ENCODE measurements at regions not wholly inside any gene's neighbourhood (a gene's known extent, or its start where the extent isn't known, plus 50 kb on each side); places are given as distances from the start of the nearest gene placed in this dataset.
"Not testable (repeated sequence)": the region's sequence is repeated elsewhere in the genome, so short reads cannot be mapped to it uniquely, and the experiment has no call there.

- peaks cover 10% of the 10 kb centered on the region for H3K27me3 Mint-ChIP-seq
- no peak overlapping the region for H3K27ac Mint-ChIP-seq
- ATAC-seq (ENCODE audit: low read depth) (no peak), DNase-seq (no peak)
- no peak overlapping the region for H3K4me3 Mint-ChIP-seq
- H3K9me3 Mint-ChIP-seq = peaks cover 3% of the 10 kb centered on the region
- no peaks in the 10 kb centered on the region for H3K36me3 Mint-ChIP-seq
- no peaks in the 10 kb centered on the region for H3K4me1 Mint-ChIP-seq
- POLR2A ChIA-PET = no interaction called here
Measured at GRCh38 chr6:168171673-168172353, 92.8 kb upstream of the FRMD1 start.

- no peak for DNase-seq
- no peak overlapping the region for H3K27ac Mint-ChIP-seq
Measured at GRCh38 chr6:168170841-168171601, 92.0 kb upstream of the FRMD1 start.

GRCh38 chr6:168169624-168170023 is 90.6 kb upstream of the FRMD1 start:
- H3K36me3 Mint-ChIP-seq = no peaks in the 10 kb centered on the region
- POLR2A ChIA-PET = no interaction called here
- no peaks in the 10 kb centered on the region for H3K4me1 Mint-ChIP-seq
- DNase-seq (no peak), ATAC-seq (ENCODE audit: low read depth) (no peak)
- peaks cover 5% of the 10 kb centered on the region for H3K27me3 Mint-ChIP-seq
- no peak overlapping the region for H3K27ac Mint-ChIP-seq
- H3K4me3 Mint-ChIP-seq = no peak overlapping the region
- peaks cover 5% of the 10 kb centered on the region for H3K9me3 Mint-ChIP-seq

More at GRCh38 chr6:168170841-168171601, 92.0 kb upstream of the FRMD1 start:
- no peak for ATAC-seq (ENCODE audit: low read depth)
- POLR2A ChIA-PET = no interaction called here
- peaks cover 10% of the 10 kb centered on the region for H3K27me3 Mint-ChIP-seq
- H3K4me1 Mint-ChIP-seq = no peaks in the 10 kb centered on the region
- no peaks in the 10 kb centered on the region for H3K36me3 Mint-ChIP-seq
- H3K4me3 Mint-ChIP-seq = no peak overlapping the region
- peaks cover 5% of the 10 kb centered on the region for H3K9me3 Mint-ChIP-seq

GRCh38 chr6:168168936-168169335 is 89.9 kb upstream of the FRMD1 start:
- H3K4me3 Mint-ChIP-seq; H3K27ac Mint-ChIP-seq; DNase-seq; POLR2A ChIA-PET; H3K4me1 Mint-ChIP-seq; H3K36me3 Mint-ChIP-seq; H3K27me3 Mint-ChIP-seq; H3K9me3 Mint-ChIP-seq; ATAC-seq (ENCODE audit: low read depth): not testable (repeated sequence)

- H3K27ac Mint-ChIP-seq; ATAC-seq (ENCODE audit: low read depth); POLR2A ChIA-PET; H3K27me3 Mint-ChIP-seq; H3K9me3 Mint-ChIP-seq; H3K4me1 Mint-ChIP-seq; H3K36me3 Mint-ChIP-seq; H3K4me3 Mint-ChIP-seq; DNase-seq: not testable (repeated sequence)
Measured at GRCh38 chr6:168168330-168168729, 89.3 kb upstream of the FRMD1 start.

GRCh38 chr6:168167431-168168315 is 88.7 kb upstream of the FRMD1 start:
- Mint-ChIP-seq H3K27me3 (no peaks in the 10 kb centered on the region), H3K36me3 (no peaks in the 10 kb centered on the region), H3K4me3 (no peak overlapping the region), H3K4me1 (no peaks in the 10 kb centered on the region), H3K27ac (no peak overlapping the region), H3K9me3 (peaks cover 5% of the 10 kb centered on the region)
- no peak for DNase-seq
- no peak for ATAC-seq (ENCODE audit: low read depth)
- POLR2A ChIA-PET = no interaction called here

- Mint-ChIP-seq H3K4me1 (no peaks in the 10 kb centered on the region), H3K36me3 (no peaks in the 10 kb centered on the region), H3K9me3 (peaks cover 5% of the 10 kb centered on the region), H3K4me3 (no peak overlapping the region), H3K27ac (no peak overlapping the region), H3K27me3 (no peaks in the 10 kb centered on the region)
- ATAC-seq (ENCODE audit: low read depth) = no peak
- no peak for DNase-seq
- POLR2A ChIA-PET = no interaction called here
Measured at GRCh38 chr6:168166627-168167026, 87.6 kb upstream of the FRMD1 start.

- POLR2A ChIA-PET = no interaction called here
- H3K36me3 Mint-ChIP-seq = no peaks in the 10 kb centered on the region
- H3K9me3 Mint-ChIP-seq = peaks cover 5% of the 10 kb centered on the region
- H3K27me3 Mint-ChIP-seq = no peaks in the 10 kb centered on the region
- ATAC-seq (ENCODE audit: low read depth) (no peak), DNase-seq (no peak)
- H3K4me3 Mint-ChIP-seq = no peak overlapping the region
- no peaks in the 10 kb centered on the region for H3K4me1 Mint-ChIP-seq
- no peak overlapping the region for H3K27ac Mint-ChIP-seq
Measured at GRCh38 chr6:168165891-168166290, 86.9 kb upstream of the FRMD1 start.

- POLR2A ChIA-PET = no interaction called here
- no peaks in the 10 kb centered on the region for H3K4me1 Mint-ChIP-seq
- no peak overlapping the region for H3K27ac Mint-ChIP-seq
- no peaks in the 10 kb centered on the region for H3K27me3 Mint-ChIP-seq
- no peak overlapping the region for H3K4me3 Mint-ChIP-seq
- ATAC-seq (ENCODE audit: low read depth) = no peak
- no peak for DNase-seq
- peaks cover 5% of the 10 kb centered on the region for H3K9me3 Mint-ChIP-seq
- H3K36me3 Mint-ChIP-seq = no peaks in the 10 kb centered on the region
Measured at GRCh38 chr6:168165373-168165772, 86.4 kb upstream of the FRMD1 start.

- no peak overlapping the region for H3K27ac Mint-ChIP-seq
- H3K36me3 Mint-ChIP-seq = no peaks in the 10 kb centered on the region
- peaks cover 4% of the 10 kb centered on the region for H3K9me3 Mint-ChIP-seq
- ATAC-seq (ENCODE audit: low read depth) (no peak), DNase-seq (no peak)
- H3K4me1 Mint-ChIP-seq = no peaks in the 10 kb centered on the region
- H3K4me3 Mint-ChIP-seq = no peak overlapping the region
- POLR2A ChIA-PET = no interaction called here
- no peaks in the 10 kb centered on the region for H3K27me3 Mint-ChIP-seq
Measured at GRCh38 chr6:168164462-168165061, 85.5 kb upstream of the FRMD1 start.

- H3K36me3 Mint-ChIP-seq = no peaks in the 10 kb centered on the region
- H3K27me3 Mint-ChIP-seq = no peaks in the 10 kb centered on the region
- peaks cover 3% of the 10 kb centered on the region for H3K9me3 Mint-ChIP-seq
- no peak overlapping the region for H3K4me3 Mint-ChIP-seq
- no peak overlapping the region for H3K27ac Mint-ChIP-seq
- H3K4me1 Mint-ChIP-seq = no peaks in the 10 kb centered on the region
- DNase-seq (no peak), ATAC-seq (ENCODE audit: low read depth) (no peak)
- POLR2A ChIA-PET = no interaction called here
Measured at GRCh38 chr6:168163096-168163731, 84.2 kb upstream of the FRMD1 start.

GRCh38 chr6:168162366-168162765 is 83.4 kb upstream of the FRMD1 start:
- Mint-ChIP-seq H3K4me3 (no peak overlapping the region), H3K36me3 (no peaks in the 10 kb centered on the region), H3K4me1 (no peaks in the 10 kb centered on the region), H3K27ac (no peak overlapping the region), H3K9me3 (peaks cover 2% of the 10 kb centered on the region), H3K27me3 (peaks cover 5% of the 10 kb centered on the region)
- POLR2A ChIA-PET = no interaction called here
- DNase-seq = no peak
- no peak for ATAC-seq (ENCODE audit: low read depth)

- Mint-ChIP-seq H3K4me1 (no peaks in the 10 kb centered on the region), H3K9me3 (peaks cover under 1% of the 10 kb centered on the region), H3K4me3 (no peak overlapping the region), H3K36me3 (no peaks in the 10 kb centered on the region), H3K27ac (no peak overlapping the region), H3K27me3 (peaks cover 5% of the 10 kb centered on the region)
- POLR2A ChIA-PET = no interaction called here
- DNase-seq = no peak
- ATAC-seq (ENCODE audit: low read depth) = no peak
Measured at GRCh38 chr6:168161371-168161750, 82.3 kb upstream of the FRMD1 start.

Measured in activated naive CD8-positive, alpha-beta T cell treated with anti-CD3 and anti-CD28 coated beads, Interleukin-2, amount 10 ng/mL, durations not matched to agents 7 days and 5 days (primary cell).